H9 (cell line): ENCODE measurements at regions not wholly inside any gene's neighbourhood (a gene's known extent, or its start where the extent isn't known, plus 50 kb on each side); places are given as distances from the start of the nearest gene placed in this dataset.

Experiments
- DNase-seq: peaks from one replicate; pipeline ENCODE4 v3.0.0-alpha.2; 2017
- H2AFZ ChIP-seq: one replicate; pipeline ENCODE4 v1.6.1; 2013; ENCODE audit warnings: mild to moderate bottlenecking, low read length, control low read depth, moderate library complexity
- H2AK5ac ChIP-seq: 2 replicates; pipeline ENCODE4 v1.6.1; 2013; ENCODE audit warnings: low read length, control low read depth, mixed read lengths; ENCODE audit not compliant: insufficient read length
- H2BK120ac ChIP-seq: one replicate; pipeline ENCODE4 v1.6.1; 2013; ENCODE audit warnings: low read depth, mild to moderate bottlenecking, low read length, control low read depth, inconsistent platforms; ENCODE audit not compliant: poor library complexity, severe bottlenecking
- H2BK12ac ChIP-seq: 2 replicates; pipeline ENCODE4 v1.6.1; 2013; ENCODE audit warnings: low read length, control low read depth, mixed read lengths, low read depth; ENCODE audit not compliant: insufficient read length
- H2BK15ac ChIP-seq: 2 replicates; pipeline ENCODE4 v1.6.1; 2013; ENCODE audit warnings: low read depth, low read length, control low read depth
- H2BK20ac ChIP-seq: one replicate; pipeline ENCODE4 v1.6.1; 2013; ENCODE audit warnings: low read depth, mild to moderate bottlenecking, low read length, control low read depth, inconsistent platforms; ENCODE audit not compliant: poor library complexity, severe bottlenecking
- H2BK5ac ChIP-seq: 2 replicates; pipeline ENCODE4 v1.6.1; 2013; ENCODE audit warnings: low read length, control low read depth, mixed read lengths; ENCODE audit not compliant: insufficient read length
- H3K14ac ChIP-seq: 2 replicates; pipeline ENCODE4 v1.6.1; 2013; ENCODE audit warnings: low read length, control low read depth; ENCODE audit not compliant: insufficient read depth
- H3K18ac ChIP-seq: 2 replicates; pipeline ENCODE4 v1.6.1; 2013; ENCODE audit warnings: low read depth, mild to moderate bottlenecking, mixed read lengths, low read length, control low read depth; ENCODE audit not compliant: insufficient read length
- H3K23ac ChIP-seq: 2 replicates; pipeline ENCODE4 v1.6.1; 2013; ENCODE audit warnings: low read length, control low read depth, mixed read lengths, low read depth; ENCODE audit not compliant: insufficient read length
- H3K23me2 ChIP-seq: 2 replicates; pipeline ENCODE4 v1.6.1; 2013; ENCODE audit warnings: low read depth, mild to moderate bottlenecking, mixed read lengths, low read length, control low read depth; ENCODE audit not compliant: insufficient read length, poor library complexity, severe bottlenecking
- H3K27ac ChIP-seq: 2 replicates; pipeline ENCODE4 v1.5.1; 2013; ENCODE audit warnings: low read length, control low read depth, mixed read lengths, low read depth; ENCODE audit not compliant: insufficient read length
- H3K27me3 ChIP-seq: 2 replicates; pipeline ENCODE4 v1.6.1; 2013; ENCODE audit warnings: low read length, control low read depth, inconsistent platforms; ENCODE audit not compliant: insufficient read depth
- H3K4ac ChIP-seq: 2 replicates; pipeline ENCODE4 v1.6.1; 2013; ENCODE audit warnings: low read depth, mild to moderate bottlenecking, control low read depth, inconsistent platforms, low read length, moderate library complexity
- H3K4me1 ChIP-seq: 2 replicates; pipeline ENCODE4 v1.6.1; 2013; ENCODE audit warnings: low read length, control low read depth, inconsistent platforms; ENCODE audit not compliant: insufficient read depth
- H3K4me2 ChIP-seq: 2 replicates; pipeline ENCODE4 v1.6.1; 2013; ENCODE audit warnings: low read length, control low read depth, mixed read lengths; ENCODE audit not compliant: insufficient read length, insufficient read depth
- H3K56ac ChIP-seq: 2 replicates; pipeline ENCODE4 v1.6.1; 2013; ENCODE audit warnings: low read depth, mild to moderate bottlenecking, mixed read lengths, low read length, control low read depth; ENCODE audit not compliant: insufficient read length
- H3K79me1 ChIP-seq: 2 replicates; pipeline ENCODE4 v1.6.1; 2013; ENCODE audit warnings: low read depth, mild to moderate bottlenecking, moderate library complexity, low read length, control low read depth, inconsistent platforms; ENCODE audit not compliant: insufficient read depth, poor library complexity, severe bottlenecking
- H3K79me2 ChIP-seq: 2 replicates; pipeline ENCODE4 v1.6.1; 2013; ENCODE audit warnings: low read length, control low read depth, inconsistent platforms; ENCODE audit not compliant: insufficient read depth
- H3K9ac ChIP-seq: 2 replicates; pipeline ENCODE4 v1.6.1; 2013; ENCODE audit warnings: low read length, control low read depth, mixed read lengths; ENCODE audit not compliant: insufficient read length; ENCODE audit errors: extremely low read depth
- H3K9me3 ChIP-seq: one replicate; pipeline ENCODE4 v1.6.1; 2013; ENCODE audit warnings: low read depth, low read length, inconsistent platforms; ENCODE audit not compliant: control insufficient read depth
- H3T11ph ChIP-seq: one replicate; pipeline ENCODE4 v1.6.1; 2013; ENCODE audit warnings: mild to moderate bottlenecking, low read length, control low read depth, inconsistent platforms
- H4K20me1 ChIP-seq: one replicate; pipeline ENCODE4 v1.6.1; 2013; ENCODE audit not compliant: control insufficient read depth, insufficient read length, insufficient read depth
- H4K5ac ChIP-seq: 2 replicates; pipeline ENCODE4 v1.6.1; 2013; ENCODE audit warnings: low read depth, mild to moderate bottlenecking, mixed read lengths, low read length, control low read depth; ENCODE audit not compliant: insufficient read length
- H4K8ac ChIP-seq: replicated peaks from 2 replicates; pipeline ENCODE4 v1.6.1; 2013; ENCODE audit warnings: low read length, control low read depth, mixed read lengths, low read depth; ENCODE audit not compliant: insufficient read length
- H4K91ac ChIP-seq: 2 replicates; pipeline ENCODE4 v1.6.1; 2013; ENCODE audit warnings: low read depth, mild to moderate bottlenecking, moderate library complexity, mixed read lengths, low read length, control low read depth; ENCODE audit not compliant: insufficient read length
- H3K27ac Mint-ChIP-seq, 3 experiments: 2 replicates in 2 of 3; 3 replicates in 1 of 3; pipeline ENCODE4 v1.8.0; 2020 to 2021; ENCODE audit warnings: mixed read lengths in 3 of 3, mild to moderate bottlenecking in 1 of 3, moderate library complexity in 1 of 3
- H3K27me3 Mint-ChIP-seq: 2 replicates; pipeline ENCODE4 v1.8.0; 2021; ENCODE audit warnings: low read depth, mild to moderate bottlenecking, moderate library complexity, mixed read lengths
- H3K36me3 Mint-ChIP-seq, 3 experiments: 2 replicates in 2 of 3; 3 replicates in 1 of 3; pipeline ENCODE4 v1.8.0; 2020 to 2021; ENCODE audit warnings: low read depth in 3 of 3, mixed read lengths in 3 of 3; ENCODE audit not compliant: insufficient read depth in 1 of 3
- H3K4me1 Mint-ChIP-seq, 2 experiments: 2 replicates each; pipeline ENCODE4 v1.8.0; 2020; ENCODE audit warnings: mixed read lengths in 2 of 2
- H3K4me3 Mint-ChIP-seq, 2 experiments: 2 replicates in 1 of 2; 3 replicates in 1 of 2; pipeline ENCODE4 v1.8.0; 2020 to 2021; ENCODE audit warnings: mild to moderate bottlenecking in 2 of 2, mixed read lengths in 2 of 2, moderate library complexity in 1 of 2
- H3K9me3 Mint-ChIP-seq, 2 experiments: 2 replicates in 1 of 2; 3 replicates in 1 of 2; pipeline ENCODE4 v1.8.0; 2020; ENCODE audit warnings: mild to moderate bottlenecking in 2 of 2, mixed read lengths in 2 of 2, moderate library complexity in 1 of 2
- WGBS: extraction: QIAGEN DNeasy Blood & Tissue Kit; methylation state at CpG from one replicate; pipeline ENCODE4 v1.1.7; 2013; ENCODE audit warnings: missing lambda C conversion rate, low lambda C conversion rate, mixed read lengths; ENCODE audit not compliant: insufficient read length; ENCODE audit errors: extremely low coverage; 5-methylcytosine and 5-hydroxymethylcytosine counted together
- TF ChIP-seq, protein P1 (sequence below): fragments of 200-600 bp; sonication (generic); conservative IDR thresholded peaks from 3 replicates; pipeline ENCODE4 v1.8.0; 2021; ENCODE audit warnings: antibody characterized with exemption, mild to moderate bottlenecking

- no peak overlapping the region for H2BK5ac ChIP-seq
- H4K5ac ChIP-seq, result no peak overlapping the region
- H3K14ac ChIP-seq, result no peak overlapping the region
- H3K4me1 ChIP-seq, result no peaks in the 10 kb centered on the region
- H3T11ph ChIP-seq, result no peak overlapping the region
- DNase-seq, result no peak
- no peak overlapping the region for H2AFZ ChIP-seq
- no peak overlapping the region for H4K91ac ChIP-seq
- no peaks in the 10 kb centered on the region for H3K79me1 ChIP-seq
- H3K18ac ChIP-seq, result no peak overlapping the region
- TF ChIP-seq, protein P1, sequence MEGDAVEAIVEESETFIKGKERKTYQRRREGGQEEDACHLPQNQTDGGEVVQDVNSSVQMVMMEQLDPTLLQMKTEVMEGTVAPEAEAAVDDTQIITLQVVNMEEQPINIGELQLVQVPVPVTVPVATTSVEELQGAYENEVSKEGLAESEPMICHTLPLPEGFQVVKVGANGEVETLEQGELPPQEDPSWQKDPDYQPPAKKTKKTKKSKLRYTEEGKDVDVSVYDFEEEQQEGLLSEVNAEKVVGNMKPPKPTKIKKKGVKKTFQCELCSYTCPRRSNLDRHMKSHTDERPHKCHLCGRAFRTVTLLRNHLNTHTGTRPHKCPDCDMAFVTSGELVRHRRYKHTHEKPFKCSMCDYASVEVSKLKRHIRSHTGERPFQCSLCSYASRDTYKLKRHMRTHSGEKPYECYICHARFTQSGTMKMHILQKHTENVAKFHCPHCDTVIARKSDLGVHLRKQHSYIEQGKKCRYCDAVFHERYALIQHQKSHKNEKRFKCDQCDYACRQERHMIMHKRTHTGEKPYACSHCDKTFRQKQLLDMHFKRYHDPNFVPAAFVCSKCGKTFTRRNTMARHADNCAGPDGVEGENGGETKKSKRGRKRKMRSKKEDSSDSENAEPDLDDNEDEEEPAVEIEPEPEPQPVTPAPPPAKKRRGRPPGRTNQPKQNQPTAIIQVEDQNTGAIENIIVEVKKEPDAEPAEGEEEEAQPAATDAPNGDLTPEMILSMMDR, result no peak
- no peak overlapping the region for H3K9ac ChIP-seq
- no peaks in the 10 kb centered on the region for H3K27me3 ChIP-seq
- H3K9me3 ChIP-seq, result no peaks in the 10 kb centered on the region
- H2BK20ac ChIP-seq, result no peak overlapping the region
- H2BK15ac ChIP-seq, result no peak overlapping the region
- no peak overlapping the region for H3K23ac ChIP-seq
- no peak overlapping the region for H2AK5ac ChIP-seq
- no peaks in the 10 kb centered on the region for H4K20me1 ChIP-seq
- H3K79me2 ChIP-seq, result no peaks in the 10 kb centered on the region
- no peak overlapping the region for H4K8ac ChIP-seq
- no peak overlapping the region for H2BK12ac ChIP-seq
- no peak overlapping the region for H3K27ac Mint-ChIP-seq
- H3K4ac ChIP-seq, result no peak overlapping the region
- no peak overlapping the region for H3K27ac ChIP-seq
- no peak overlapping the region for H3K4me3 Mint-ChIP-seq
- H3K9me3 Mint-ChIP-seq, result no peaks in the 10 kb centered on the region
- no peaks in the 10 kb centered on the region; the same call in 1 of the 2 replicates for H3K27me3 Mint-ChIP-seq
- no peak overlapping the region for H3K4me2 ChIP-seq
- no peaks in the 10 kb centered on the region for H3K36me3 Mint-ChIP-seq
- no peaks in the 10 kb centered on the region; a peak in 1 of 4 replicates for H3K4me1 Mint-ChIP-seq
- H2BK120ac ChIP-seq, result no peak overlapping the region
- WGBS, result no CpG with 5 or more reads among the region's 20 CpGs
- no peak overlapping the region for H3K56ac ChIP-seq
- H3K23me2 ChIP-seq, result no peaks in the 10 kb centered on the region
Observed at GRCh38 chr17:51385208-51385607, 124.9 kb downstream of the UTP18 start.
